ENCODE measurements at regions not wholly inside any gene's neighbourhood (a gene's known extent, or its start where the extent isn't known, plus 50 kb on each side); places are given as distances from the start of the nearest gene placed in this dataset.

GRCh38 chr5:88119535-88120125 is 149.0 kb downstream of the TMEM161B start:
- Histone ChIP-seq H3K4me1 (no peaks in the 10 kb centered on the region), H3K9me3 (no peaks in the 10 kb centered on the region), H3K27ac (no peak overlapping the region), H3K36me3 (no peaks in the 10 kb centered on the region), H3K27me3 (no peaks in the 10 kb centered on the region), H3K4me3 (no peak overlapping the region)
- TF ChIP-seq EP300 (IDR thresholded peaks at IDR 0.05) = no peak
- TF ChIP-seq POLR2A (IDR thresholded peaks at IDR 0.05) = no peak
- TF ChIP-seq POLR2AphosphoS5 (IDR thresholded peaks at IDR 0.05) = no peak
- TF ChIP-seq, protein P1, sequence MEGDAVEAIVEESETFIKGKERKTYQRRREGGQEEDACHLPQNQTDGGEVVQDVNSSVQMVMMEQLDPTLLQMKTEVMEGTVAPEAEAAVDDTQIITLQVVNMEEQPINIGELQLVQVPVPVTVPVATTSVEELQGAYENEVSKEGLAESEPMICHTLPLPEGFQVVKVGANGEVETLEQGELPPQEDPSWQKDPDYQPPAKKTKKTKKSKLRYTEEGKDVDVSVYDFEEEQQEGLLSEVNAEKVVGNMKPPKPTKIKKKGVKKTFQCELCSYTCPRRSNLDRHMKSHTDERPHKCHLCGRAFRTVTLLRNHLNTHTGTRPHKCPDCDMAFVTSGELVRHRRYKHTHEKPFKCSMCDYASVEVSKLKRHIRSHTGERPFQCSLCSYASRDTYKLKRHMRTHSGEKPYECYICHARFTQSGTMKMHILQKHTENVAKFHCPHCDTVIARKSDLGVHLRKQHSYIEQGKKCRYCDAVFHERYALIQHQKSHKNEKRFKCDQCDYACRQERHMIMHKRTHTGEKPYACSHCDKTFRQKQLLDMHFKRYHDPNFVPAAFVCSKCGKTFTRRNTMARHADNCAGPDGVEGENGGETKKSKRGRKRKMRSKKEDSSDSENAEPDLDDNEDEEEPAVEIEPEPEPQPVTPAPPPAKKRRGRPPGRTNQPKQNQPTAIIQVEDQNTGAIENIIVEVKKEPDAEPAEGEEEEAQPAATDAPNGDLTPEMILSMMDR (IDR thresholded peaks at IDR 0.05) = no peak
- intact Hi-C loops (cut with DNase I) = no loop called here
- no peak for DNase-seq
- 89 to 93% methylated on average over 4 of the region's 4 CpGs for whole genome bisulfite sequencing, 2 donors

DNA sequence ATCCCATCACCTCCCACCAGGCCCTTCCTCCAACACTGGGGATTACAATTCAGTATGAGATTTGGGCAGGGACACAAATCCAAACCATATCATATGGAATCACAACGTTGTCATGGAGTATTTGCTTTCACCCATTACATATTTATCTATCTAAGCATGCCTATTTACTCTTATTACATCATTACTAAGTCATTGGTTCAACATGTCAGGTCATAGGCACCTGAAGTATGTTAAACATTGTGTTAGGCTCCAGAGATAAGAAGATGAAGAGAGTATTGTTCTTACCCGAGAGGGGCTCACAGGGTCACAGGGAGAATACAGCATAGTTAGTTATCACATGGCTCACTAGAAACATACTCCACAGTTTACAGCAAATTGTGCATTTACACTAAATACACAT is 150.5 kb downstream of the TMEM161B start:
- no peaks in the 10 kb centered on the region for H3K9me3 ChIP-seq
- H3K4me3 ChIP-seq = no peak overlapping the region
- H3K36me3 ChIP-seq = no peaks in the 10 kb centered on the region
- 20 to 46% methylated on average over 2 of the region's 2 CpGs for WGBS, 2 donors
- H3K4me1 ChIP-seq = no peaks in the 10 kb centered on the region
- TF ChIP-seq POLR2A (IDR thresholded peaks at IDR 0.05) (no peak), EP300 (IDR thresholded peaks at IDR 0.05) (no peak), POLR2AphosphoS5 (IDR thresholded peaks at IDR 0.05) (no peak)
- TF ChIP-seq, protein P1 (IDR thresholded peaks at IDR 0.05) = no peak
- H3K27me3 ChIP-seq = no peaks in the 10 kb centered on the region
- H3K27ac ChIP-seq = no peak overlapping the region
- DNase-seq = no peak
- intact Hi-C loops (cut with DNase I) = no loop called here

GRCh38 chr5:88117546-88117945 is 151.1 kb downstream of the TMEM161B start:
- Histone ChIP-seq H3K4me1 (no peaks in the 10 kb centered on the region), H3K36me3 (no peaks in the 10 kb centered on the region), H3K27me3 (no peaks in the 10 kb centered on the region), H3K9me3 (no peaks in the 10 kb centered on the region), H3K4me3 (no peak overlapping the region), H3K27ac (no peak overlapping the region)
- TF ChIP-seq EP300 (IDR thresholded peaks at IDR 0.05) (no peak), POLR2A (IDR thresholded peaks at IDR 0.05) (no peak), POLR2AphosphoS5 (IDR thresholded peaks at IDR 0.05) (no peak)
- TF ChIP-seq, protein P1 (IDR thresholded peaks at IDR 0.05) = no peak
- DNase-seq = no peak
- intact Hi-C loops (cut with DNase I) = no loop called here

DNA sequence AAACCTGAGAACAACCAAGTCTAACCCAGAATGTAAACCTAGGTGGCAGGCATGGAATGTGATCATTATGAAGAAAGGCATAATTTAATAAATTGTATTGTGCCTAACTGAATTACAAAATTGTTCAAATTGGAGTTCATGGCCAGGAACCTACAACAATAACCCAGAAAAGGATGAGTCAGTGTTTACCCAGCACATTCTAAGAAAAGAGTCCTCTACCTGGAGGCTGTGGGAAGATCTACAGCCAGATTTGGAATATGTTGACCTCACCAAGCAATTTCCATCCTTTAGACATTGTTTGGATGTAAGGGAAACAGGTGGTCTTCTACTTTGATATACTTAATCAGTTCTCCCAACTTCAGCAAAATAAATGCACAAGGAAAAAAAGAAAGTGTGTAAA is 152.2 kb downstream of the TMEM161B start:
- no peak overlapping the region for H3K27ac ChIP-seq
- no peaks in the 10 kb centered on the region for H3K9me3 ChIP-seq
- no peaks in the 10 kb centered on the region for H3K4me1 ChIP-seq
- intact Hi-C loops (cut with DNase I) = no loop called here
- no peak overlapping the region for H3K4me3 ChIP-seq
- no peak for DNase-seq
- TF ChIP-seq POLR2AphosphoS5 (IDR thresholded peaks at IDR 0.05) (no peak), EP300 (IDR thresholded peaks at IDR 0.05) (no peak), POLR2A (IDR thresholded peaks at IDR 0.05) (no peak)
- TF ChIP-seq, protein P1 (IDR thresholded peaks at IDR 0.05) = no peak
- no peaks in the 10 kb centered on the region for H3K27me3 ChIP-seq
- H3K36me3 ChIP-seq = no peaks in the 10 kb centered on the region

GRCh38 chr5:88115211-88115610 is 153.4 kb downstream of the TMEM161B start:
- Histone ChIP-seq H3K27ac (no peak overlapping the region), H3K27me3 (no peaks in the 10 kb centered on the region), H3K4me1 (no peaks in the 10 kb centered on the region), H3K4me3 (no peak overlapping the region), H3K36me3 (no peaks in the 10 kb centered on the region), H3K9me3 (no peaks in the 10 kb centered on the region)
- TF ChIP-seq POLR2A (IDR thresholded peaks at IDR 0.05) (no peak), POLR2AphosphoS5 (IDR thresholded peaks at IDR 0.05) (no peak), EP300 (IDR thresholded peaks at IDR 0.05) (no peak)
- TF ChIP-seq, protein P1 (IDR thresholded peaks at IDR 0.05) = no peak
- intact Hi-C loops (cut with DNase I) = no loop called here
- 81 to 84% methylated on average over 3 of the region's 3 CpGs for WGBS, 2 donors
- no peak for DNase-seq

Data from sigmoid colon (tissue), 6 donors.